ENCODE measurements at regions not wholly inside any gene's neighbourhood (a gene's known extent, or its start where the extent isn't known, plus 50 kb on each side); places are given as distances from the start of the nearest gene placed in this dataset.

DNA sequence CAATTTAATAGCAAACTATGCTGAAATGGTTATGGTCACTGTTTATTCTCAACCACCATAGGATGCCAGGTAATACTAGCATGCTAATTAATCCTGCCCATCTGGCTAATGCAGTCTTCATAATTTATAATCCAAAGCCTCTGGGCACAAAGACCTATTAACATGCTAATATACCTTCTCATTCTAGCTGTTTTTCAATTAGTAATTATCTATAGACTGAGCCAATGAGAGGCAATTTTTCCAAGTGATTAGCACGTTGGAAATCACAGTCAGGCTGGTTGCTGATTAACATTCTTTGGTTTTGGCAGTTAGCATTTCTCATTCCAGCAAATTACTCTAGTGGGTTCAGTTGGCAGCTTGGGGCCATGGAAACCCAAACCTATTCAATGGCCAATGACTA lies 357.2 kb downstream of the SEC23A start:
- H3K36me3 ChIP-seq (ENCODE audit: control insufficient read depth in 2 of 2, insufficient read depth in 1 of 2, low read length in 2 of 2): no peaks in the 10 kb centered on the region
- no peaks in the 10 kb centered on the region for H3K4me1 ChIP-seq (ENCODE audit: control insufficient read depth, insufficient read depth, low read length)
- H3K27ac ChIP-seq (ENCODE audit: extremely low read depth, low read depth, low read length): no peak overlapping the region
- no peak overlapping the region for H3K4me3 ChIP-seq (ENCODE audit: low read depth, low read length)
- CTCF ChIA-PET: no interaction called here
- no peaks in the 10 kb centered on the region for H3K9me3 ChIP-seq (ENCODE audit: control insufficient read depth, insufficient read depth, low read depth, low read length)
- POLR2A ChIA-PET: no interaction called here
- TF ChIP-seq ZNF544 (tag by site-specific recombination; IDR thresholded peaks at IDR 0.05) (no peak), ZNF239 (tag by site-specific recombination; IDR thresholded peaks at IDR 0.05) (no peak), ZNF521 (tag by site-specific recombination; IDR thresholded peaks at IDR 0.05) (no peak), HOXD13 (CRISPR knock-in tag; IDR thresholded peaks at IDR 0.05; ENCODE audit: borderline replicate concordance) (no peak), GFI1B (tag by site-specific recombination; IDR thresholded peaks at IDR 0.05) (no peak), ZNF433 (tag by site-specific recombination; IDR thresholded peaks at IDR 0.05; ENCODE audit: low read depth) (no peak), ZNF837 (tag by site-specific recombination; IDR thresholded peaks at IDR 0.05) (no peak), ZNF571 (tag by site-specific recombination; IDR thresholded peaks at IDR 0.05) (no peak), ZNF140 (tag by site-specific recombination; IDR thresholded peaks at IDR 0.05) (no peak), ZNF707 (tag by site-specific recombination; IDR thresholded peaks at IDR 0.05) (no peak), ZNF112 (tag by site-specific recombination; IDR thresholded peaks at IDR 0.05) (no peak), ZNF473 (tag by site-specific recombination; IDR thresholded peaks at IDR 0.05) (no peak)
- TF ChIP-seq, protein P1, sequence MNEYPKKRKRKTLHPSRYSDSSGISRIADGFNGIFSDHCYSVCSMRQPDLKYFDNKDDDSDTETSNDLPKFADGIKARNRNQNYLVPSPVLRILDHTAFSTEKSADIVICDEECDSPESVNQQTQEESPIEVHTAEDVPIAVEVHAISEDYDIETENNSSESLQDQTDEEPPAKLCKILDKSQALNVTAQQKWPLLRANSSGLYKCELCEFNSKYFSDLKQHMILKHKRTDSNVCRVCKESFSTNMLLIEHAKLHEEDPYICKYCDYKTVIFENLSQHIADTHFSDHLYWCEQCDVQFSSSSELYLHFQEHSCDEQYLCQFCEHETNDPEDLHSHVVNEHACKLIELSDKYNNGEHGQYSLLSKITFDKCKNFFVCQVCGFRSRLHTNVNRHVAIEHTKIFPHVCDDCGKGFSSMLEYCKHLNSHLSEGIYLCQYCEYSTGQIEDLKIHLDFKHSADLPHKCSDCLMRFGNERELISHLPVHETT (tag by site-specific recombination; IDR thresholded peaks at IDR 0.05): no peak
- TF ChIP-seq, protein P2, sequence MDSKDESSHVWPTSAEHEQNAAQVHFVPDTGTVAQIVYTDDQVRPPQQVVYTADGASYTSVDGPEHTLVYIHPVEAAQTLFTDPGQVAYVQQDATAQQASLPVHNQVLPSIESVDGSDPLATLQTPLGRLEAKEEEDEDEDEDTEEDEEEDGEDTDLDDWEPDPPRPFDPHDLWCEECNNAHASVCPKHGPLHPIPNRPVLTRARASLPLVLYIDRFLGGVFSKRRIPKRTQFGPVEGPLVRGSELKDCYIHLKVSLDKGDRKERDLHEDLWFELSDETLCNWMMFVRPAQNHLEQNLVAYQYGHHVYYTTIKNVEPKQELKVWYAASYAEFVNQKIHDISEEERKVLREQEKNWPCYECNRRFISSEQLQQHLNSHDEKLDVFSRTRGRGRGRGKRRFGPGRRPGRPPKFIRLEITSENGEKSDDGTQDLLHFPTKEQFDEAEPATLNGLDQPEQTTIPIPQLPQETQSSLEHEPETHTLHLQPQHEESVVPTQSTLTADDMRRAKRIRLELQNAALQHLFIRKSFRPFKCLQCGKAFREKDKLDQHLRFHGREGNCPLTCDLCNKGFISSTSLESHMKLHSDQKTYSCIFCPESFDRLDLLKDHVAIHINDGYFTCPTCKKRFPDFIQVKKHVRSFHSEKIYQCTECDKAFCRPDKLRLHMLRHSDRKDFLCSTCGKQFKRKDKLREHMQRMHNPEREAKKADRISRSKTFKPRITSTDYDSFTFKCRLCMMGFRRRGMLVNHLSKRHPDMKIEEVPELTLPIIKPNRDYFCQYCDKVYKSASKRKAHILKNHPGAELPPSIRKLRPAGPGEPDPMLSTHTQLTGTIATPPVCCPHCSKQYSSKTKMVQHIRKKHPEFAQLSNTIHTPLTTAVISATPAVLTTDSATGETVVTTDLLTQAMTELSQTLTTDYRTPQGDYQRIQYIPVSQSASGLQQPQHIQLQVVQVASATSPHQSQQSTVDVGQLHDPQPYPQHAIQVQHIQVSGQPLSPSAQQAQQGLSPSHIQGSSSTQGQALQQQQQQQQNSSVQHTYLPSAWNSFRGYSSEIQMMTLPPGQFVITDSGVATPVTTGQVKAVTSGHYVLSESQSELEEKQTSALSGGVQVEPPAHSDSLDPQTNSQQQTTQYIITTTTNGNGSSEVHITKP (tag by site-specific recombination; IDR thresholded peaks at IDR 0.05): no peak
- TF ChIP-seq, protein P3, sequence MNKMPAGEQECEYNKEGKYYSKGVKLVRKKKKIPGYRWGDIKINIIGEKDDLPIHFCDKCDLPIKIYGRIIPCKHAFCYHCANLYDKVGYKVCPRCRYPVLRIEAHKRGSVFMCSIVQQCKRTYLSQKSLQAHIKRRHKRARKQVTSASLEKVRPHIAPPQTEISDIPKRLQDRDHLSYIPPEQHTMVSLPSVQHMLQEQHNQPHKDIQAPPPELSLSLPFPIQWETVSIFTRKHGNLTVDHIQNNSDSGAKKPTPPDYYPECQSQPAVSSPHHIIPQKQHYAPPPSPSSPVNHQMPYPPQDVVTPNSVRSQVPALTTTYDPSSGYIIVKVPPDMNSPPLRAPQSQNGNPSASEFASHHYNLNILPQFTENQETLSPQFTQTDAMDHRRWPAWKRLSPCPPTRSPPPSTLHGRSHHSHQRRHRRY (tag by site-specific recombination; IDR thresholded peaks at IDR 0.05): no peak

DNA sequence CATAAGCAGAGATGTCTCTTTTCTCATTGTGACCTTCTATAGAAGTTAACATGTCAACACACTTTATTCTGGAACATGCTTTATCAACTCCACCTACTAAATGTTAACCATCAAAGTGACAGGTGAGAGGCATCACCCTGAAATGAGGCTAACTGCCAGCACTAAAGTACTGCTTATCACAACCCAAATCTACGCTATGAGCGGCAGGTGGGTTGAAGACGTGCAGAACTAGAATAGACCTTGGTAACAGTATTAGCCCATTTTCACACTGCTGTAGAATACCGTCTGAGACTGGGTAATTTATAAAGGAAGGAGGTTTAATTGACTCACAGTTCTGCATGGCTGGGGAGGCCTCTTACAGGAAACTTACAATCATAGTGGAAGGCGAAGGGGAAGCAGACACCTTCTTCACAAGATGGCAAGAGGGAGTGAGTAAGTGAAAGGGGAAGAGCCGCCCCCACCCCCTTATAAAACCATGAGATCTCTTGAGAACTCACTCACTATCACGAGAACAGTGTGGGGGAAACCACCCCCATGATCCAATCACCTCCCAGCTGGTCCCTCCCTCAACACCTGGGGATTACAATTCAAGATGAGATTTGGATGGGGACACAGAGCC lies 359.0 kb downstream of the SEC23A start:
- CTCF ChIA-PET: no interaction called here
- H3K4me3 ChIP-seq (ENCODE audit: low read depth, low read length): no peak overlapping the region
- H3K9me3 ChIP-seq (ENCODE audit: control insufficient read depth, insufficient read depth, low read depth, low read length): no peaks in the 10 kb centered on the region
- POLR2A ChIA-PET: no interaction called here
- TF ChIP-seq, protein P2 (tag by site-specific recombination; IDR thresholded peaks at IDR 0.05): no peak
- TF ChIP-seq, protein P4, sequence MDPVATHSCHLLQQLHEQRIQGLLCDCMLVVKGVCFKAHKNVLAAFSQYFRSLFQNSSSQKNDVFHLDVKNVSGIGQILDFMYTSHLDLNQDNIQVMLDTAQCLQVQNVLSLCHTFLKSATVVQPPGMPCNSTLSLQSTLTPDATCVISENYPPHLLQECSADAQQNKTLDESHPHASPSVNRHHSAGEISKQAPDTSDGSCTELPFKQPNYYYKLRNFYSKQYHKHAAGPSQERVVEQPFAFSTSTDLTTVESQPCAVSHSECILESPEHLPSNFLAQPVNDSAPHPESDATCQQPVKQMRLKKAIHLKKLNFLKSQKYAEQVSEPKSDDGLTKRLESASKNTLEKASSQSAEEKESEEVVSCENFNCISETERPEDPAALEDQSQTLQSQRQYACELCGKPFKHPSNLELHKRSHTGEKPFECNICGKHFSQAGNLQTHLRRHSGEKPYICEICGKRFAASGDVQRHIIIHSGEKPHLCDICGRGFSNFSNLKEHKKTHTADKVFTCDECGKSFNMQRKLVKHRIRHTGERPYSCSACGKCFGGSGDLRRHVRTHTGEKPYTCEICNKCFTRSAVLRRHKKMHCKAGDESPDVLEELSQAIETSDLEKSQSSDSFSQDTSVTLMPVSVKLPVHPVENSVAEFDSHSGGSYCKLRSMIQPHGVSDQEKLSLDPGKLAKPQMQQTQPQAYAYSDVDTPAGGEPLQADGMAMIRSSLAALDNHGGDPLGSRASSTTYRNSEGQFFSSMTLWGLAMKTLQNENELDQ (tag by site-specific recombination; IDR thresholded peaks at IDR 0.05; ENCODE audit: low read depth): no peak
- H3K27ac ChIP-seq (ENCODE audit: extremely low read depth, low read depth, low read length): no peak overlapping the region
- H3K4me1 ChIP-seq (ENCODE audit: control insufficient read depth, insufficient read depth, low read length): no peaks in the 10 kb centered on the region
- H3K36me3 ChIP-seq (ENCODE audit: control insufficient read depth in 2 of 2, insufficient read depth in 1 of 2, low read length in 2 of 2): no peaks in the 10 kb centered on the region

Measured in HEK293 (cell line).